ENCODE measurements at regions not wholly inside any gene's neighbourhood (a gene's known extent, or its start where the extent isn't known, plus 50 kb on each side); places are given as distances from the start of the nearest gene placed in this dataset.

DNA sequence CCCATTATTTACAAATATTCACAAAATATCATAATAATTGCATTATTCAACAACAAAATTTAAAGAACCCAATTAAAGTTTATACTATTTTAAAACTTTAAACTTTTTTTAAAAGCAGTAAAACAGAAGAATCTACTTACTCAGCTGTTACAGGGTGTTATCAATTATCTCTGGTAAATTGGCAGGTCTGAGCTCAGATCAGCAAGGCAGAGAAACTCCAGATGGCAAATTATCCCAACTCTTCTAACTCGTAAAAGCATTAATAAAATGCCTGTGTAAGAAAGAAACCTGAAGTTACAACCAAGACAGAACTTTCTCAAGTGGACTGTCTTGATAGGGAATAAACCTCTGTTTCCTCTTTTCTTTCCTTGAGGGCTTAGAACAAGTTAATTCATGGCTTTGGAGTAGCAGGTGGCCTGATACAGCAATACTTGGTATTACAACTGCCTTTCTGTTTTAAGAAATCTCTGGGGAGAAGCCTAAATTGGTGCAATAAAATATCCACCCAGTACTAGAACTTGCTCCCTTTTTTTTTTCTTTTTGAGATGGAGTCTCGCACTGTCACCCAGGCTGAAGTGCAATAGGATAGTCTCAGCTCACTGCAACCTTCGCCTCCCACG lies 275.3 kb upstream of the MKLN1 start:
- TF ChIP-seq TEAD4 (IDR thresholded peaks at IDR 0.05) = no peak
- TF ChIP-seq EGR1 (IDR thresholded peaks at IDR 0.05) = no peak
- TF ChIP-seq, protein P1, sequence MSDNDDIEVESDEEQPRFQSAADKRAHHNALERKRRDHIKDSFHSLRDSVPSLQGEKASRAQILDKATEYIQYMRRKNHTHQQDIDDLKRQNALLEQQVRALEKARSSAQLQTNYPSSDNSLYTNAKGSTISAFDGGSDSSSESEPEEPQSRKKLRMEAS (IDR thresholded peaks at IDR 0.05) = no peak
- no peak for TF ChIP-seq RAD21 (IDR thresholded peaks at IDR 0.05; ENCODE audit: low read depth)
- TF ChIP-seq TCF12 (IDR thresholded peaks at IDR 0.05; ENCODE audit: low read depth) = no peak
- TF ChIP-seq, protein P2, sequence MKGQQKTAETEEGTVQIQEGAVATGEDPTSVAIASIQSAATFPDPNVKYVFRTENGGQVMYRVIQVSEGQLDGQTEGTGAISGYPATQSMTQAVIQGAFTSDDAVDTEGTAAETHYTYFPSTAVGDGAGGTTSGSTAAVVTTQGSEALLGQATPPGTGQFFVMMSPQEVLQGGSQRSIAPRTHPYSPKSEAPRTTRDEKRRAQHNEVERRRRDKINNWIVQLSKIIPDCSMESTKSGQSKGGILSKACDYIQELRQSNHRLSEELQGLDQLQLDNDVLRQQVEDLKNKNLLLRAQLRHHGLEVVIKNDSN (IDR thresholded peaks at IDR 0.05) = no peak

DNA sequence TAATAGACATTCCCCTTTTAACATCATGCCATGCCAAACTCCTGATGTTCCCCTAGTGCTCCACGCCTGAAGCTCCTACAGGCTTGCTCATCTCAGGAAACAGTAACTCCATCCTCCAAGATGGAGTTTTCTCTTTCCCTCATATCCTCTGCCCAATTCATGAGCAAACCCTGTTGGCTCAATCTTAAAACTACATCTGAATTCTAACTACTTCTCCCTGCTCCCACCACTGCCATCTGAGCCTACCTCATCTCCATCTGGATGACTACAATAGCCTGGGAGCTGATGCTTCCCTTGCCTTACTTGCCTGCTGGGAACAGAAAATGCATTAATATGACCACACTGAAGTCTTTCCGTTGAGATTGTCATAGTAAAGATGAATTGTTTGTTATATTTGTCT lies 271.7 kb upstream of the MKLN1 start:
- no peak for TF ChIP-seq NFIC (IDR thresholded peaks at IDR 0.05)
- TF ChIP-seq EGR1 (IDR thresholded peaks at IDR 0.05) = no peak
- TF ChIP-seq, protein P2 (IDR thresholded peaks at IDR 0.05) = no peak
- no peak for TF ChIP-seq CEBPB (IDR thresholded peaks at IDR 0.05)
- no peak for TF ChIP-seq FOXM1 (IDR thresholded peaks at IDR 0.05; ENCODE audit: borderline replicate concordance, low read depth)
- TF ChIP-seq, protein P1 (IDR thresholded peaks at IDR 0.05) = no peak
- TF ChIP-seq TCF12 (IDR thresholded peaks at IDR 0.05; ENCODE audit: low read depth) = no peak

DNA sequence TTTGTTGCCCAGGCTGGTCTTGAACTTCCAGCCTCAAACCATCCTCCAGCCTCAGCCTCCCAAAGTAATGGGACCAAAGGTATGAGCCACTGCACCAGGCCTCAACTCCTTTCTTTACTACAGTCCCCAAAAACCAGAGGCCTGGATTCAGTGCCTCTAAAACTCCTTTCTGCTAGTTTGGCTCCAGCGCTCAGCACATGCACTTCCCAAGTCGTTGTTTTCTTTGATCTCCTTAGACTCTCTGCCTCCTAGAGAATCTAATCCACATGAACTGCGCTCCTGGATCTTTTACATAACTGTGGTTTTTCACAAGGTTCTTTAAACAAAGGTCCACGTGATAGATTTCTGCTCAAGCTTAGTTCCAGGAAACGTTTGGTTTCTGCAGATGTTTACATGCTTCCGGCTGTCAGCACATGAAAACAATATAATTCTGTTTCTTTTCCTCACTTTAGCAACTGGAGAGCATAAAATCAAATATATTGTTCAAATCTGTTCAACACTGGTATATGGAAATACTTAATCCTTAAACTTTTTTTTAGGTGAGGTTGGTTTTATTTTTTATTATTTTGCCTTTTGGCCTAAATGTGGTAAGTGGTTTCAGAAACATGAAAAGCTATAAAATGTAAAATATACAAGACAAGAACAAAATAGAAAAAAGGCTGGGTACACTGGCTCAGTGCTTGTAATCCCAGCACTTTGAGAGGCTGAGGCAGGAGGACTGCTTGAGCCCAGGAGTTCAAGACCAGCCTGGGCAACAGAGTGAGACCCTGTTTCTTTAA lies 270.5 kb upstream of the MKLN1 start:
- TF ChIP-seq ZBTB7A (IDR thresholded peaks at IDR 0.05; ENCODE audit: low read depth) = no peak
- TF ChIP-seq CEBPB (IDR thresholded peaks at IDR 0.05) = no peak
- no peak for TF ChIP-seq NFIC (IDR thresholded peaks at IDR 0.05)
- TF ChIP-seq CREB1 (IDR thresholded peaks at IDR 0.05; ENCODE audit: low read depth) = no peak

DNA sequence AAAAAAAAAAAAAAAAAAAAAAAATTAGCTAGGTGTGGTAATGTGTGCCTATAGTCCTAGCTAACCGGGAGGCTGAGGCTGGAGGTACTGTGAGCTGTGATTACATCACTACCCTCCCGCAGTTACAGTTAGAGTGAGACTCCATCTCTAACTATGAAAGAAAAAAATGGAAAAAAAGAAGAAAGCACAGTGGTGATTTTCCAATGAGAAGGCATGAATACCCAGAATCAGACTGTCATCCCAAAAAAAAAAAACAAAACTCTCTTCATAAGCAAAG lies 269.9 kb upstream of the MKLN1 start:
- TF ChIP-seq CEBPB (IDR thresholded peaks at IDR 0.05) (no peak), TEAD4 (IDR thresholded peaks at IDR 0.05) (no peak)

DNA sequence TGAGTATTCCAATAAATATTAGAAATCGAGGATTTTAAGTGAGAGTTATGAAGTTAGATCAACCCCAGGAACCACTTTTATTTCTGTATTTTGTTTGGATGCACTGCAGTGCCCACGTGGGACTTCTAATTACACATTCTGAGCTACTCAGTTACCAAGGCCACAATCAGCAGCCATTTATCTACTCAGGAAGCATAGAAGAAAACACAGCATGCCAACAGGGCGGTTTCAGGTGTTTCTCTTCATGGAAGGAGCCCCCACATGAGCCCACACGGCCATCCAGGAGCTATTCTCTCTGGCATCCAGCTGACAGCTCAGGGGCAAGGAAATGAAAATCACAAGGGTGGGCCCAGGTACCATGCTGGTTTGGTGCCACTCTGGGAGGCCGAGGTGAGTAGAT lies 266.5 kb upstream of the MKLN1 start:
- TF ChIP-seq, protein P1 (IDR thresholded peaks at IDR 0.05) = no peak
- TF ChIP-seq CREB1 (IDR thresholded peaks at IDR 0.05; ENCODE audit: low read depth) (no peak), EGR1 (IDR thresholded peaks at IDR 0.05) (no peak), CEBPB (IDR thresholded peaks at IDR 0.05) (no peak), TCF12 (IDR thresholded peaks at IDR 0.05; ENCODE audit: low read depth) (no peak), TEAD4 (IDR thresholded peaks at IDR 0.05) (no peak), YY1 (IDR thresholded peaks at IDR 0.05; ENCODE audit: low read depth) (no peak), FOXM1 (IDR thresholded peaks at IDR 0.05; ENCODE audit: borderline replicate concordance, low read depth) (no peak), RAD21 (IDR thresholded peaks at IDR 0.05; ENCODE audit: low read depth) (no peak), ZBTB7A (IDR thresholded peaks at IDR 0.05; ENCODE audit: low read depth) (no peak), NFIC (IDR thresholded peaks at IDR 0.05) (no peak), TAF1 (IDR thresholded peaks at IDR 0.05; ENCODE audit: low read depth) (no peak), EP300 (IDR thresholded peaks at IDR 0.05; ENCODE audit: borderline replicate concordance) (no peak)
- TF ChIP-seq, protein P2 (IDR thresholded peaks at IDR 0.05) = no peak
- TF ChIP-seq, protein P3, sequence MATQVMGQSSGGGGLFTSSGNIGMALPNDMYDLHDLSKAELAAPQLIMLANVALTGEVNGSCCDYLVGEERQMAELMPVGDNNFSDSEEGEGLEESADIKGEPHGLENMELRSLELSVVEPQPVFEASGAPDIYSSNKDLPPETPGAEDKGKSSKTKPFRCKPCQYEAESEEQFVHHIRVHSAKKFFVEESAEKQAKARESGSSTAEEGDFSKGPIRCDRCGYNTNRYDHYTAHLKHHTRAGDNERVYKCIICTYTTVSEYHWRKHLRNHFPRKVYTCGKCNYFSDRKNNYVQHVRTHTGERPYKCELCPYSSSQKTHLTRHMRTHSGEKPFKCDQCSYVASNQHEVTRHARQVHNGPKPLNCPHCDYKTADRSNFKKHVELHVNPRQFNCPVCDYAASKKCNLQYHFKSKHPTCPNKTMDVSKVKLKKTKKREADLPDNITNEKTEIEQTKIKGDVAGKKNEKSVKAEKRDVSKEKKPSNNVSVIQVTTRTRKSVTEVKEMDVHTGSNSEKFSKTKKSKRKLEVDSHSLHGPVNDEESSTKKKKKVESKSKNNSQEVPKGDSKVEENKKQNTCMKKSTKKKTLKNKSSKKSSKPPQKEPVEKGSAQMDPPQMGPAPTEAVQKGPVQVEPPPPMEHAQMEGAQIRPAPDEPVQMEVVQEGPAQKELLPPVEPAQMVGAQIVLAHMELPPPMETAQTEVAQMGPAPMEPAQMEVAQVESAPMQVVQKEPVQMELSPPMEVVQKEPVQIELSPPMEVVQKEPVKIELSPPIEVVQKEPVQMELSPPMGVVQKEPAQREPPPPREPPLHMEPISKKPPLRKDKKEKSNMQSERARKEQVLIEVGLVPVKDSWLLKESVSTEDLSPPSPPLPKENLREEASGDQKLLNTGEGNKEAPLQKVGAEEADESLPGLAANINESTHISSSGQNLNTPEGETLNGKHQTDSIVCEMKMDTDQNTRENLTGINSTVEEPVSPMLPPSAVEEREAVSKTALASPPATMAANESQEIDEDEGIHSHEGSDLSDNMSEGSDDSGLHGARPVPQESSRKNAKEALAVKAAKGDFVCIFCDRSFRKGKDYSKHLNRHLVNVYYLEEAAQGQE (IDR thresholded peaks at IDR 0.05; ENCODE audit: low read depth) = no peak

DNA sequence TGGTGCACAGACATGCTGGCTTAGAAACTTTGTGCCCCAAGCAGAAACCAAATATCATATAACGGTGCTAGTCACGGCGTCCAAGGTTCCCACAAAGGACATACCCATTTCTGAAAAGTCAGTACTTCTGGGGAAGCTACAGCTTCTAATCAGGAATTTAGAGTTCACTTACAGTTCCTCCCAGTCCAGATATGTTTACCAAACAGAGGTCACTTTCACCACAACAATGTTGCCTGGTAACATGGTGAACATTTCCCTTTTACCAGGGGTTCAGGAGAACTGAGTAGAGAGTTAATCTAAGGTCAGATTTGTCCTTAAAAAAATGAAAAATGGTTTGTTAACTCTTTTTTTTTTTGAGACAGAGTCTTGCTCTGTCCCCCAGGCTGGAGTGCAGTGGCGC lies 265.9 kb upstream of the MKLN1 start:
- TF ChIP-seq TAF1 (IDR thresholded peaks at IDR 0.05; ENCODE audit: low read depth) = no peak
- TF ChIP-seq CEBPB (IDR thresholded peaks at IDR 0.05) = no peak
- TF ChIP-seq, protein P2 (IDR thresholded peaks at IDR 0.05) = no peak
- no peak for TF ChIP-seq EP300 (IDR thresholded peaks at IDR 0.05; ENCODE audit: borderline replicate concordance)
- no peak for TF ChIP-seq FOXM1 (IDR thresholded peaks at IDR 0.05; ENCODE audit: borderline replicate concordance, low read depth)
- no peak for TF ChIP-seq YY1 (IDR thresholded peaks at IDR 0.05; ENCODE audit: low read depth)
- TF ChIP-seq, protein P3 (IDR thresholded peaks at IDR 0.05; ENCODE audit: low read depth) = no peak
- no peak for TF ChIP-seq TEAD4 (IDR thresholded peaks at IDR 0.05)
- no peak for TF ChIP-seq NFIC (IDR thresholded peaks at IDR 0.05)
- no peak for TF ChIP-seq CREB1 (IDR thresholded peaks at IDR 0.05; ENCODE audit: low read depth)
- TF ChIP-seq EGR1 (IDR thresholded peaks at IDR 0.05) = no peak
- TF ChIP-seq, protein P1 (IDR thresholded peaks at IDR 0.05) = no peak
- no peak for TF ChIP-seq TCF12 (IDR thresholded peaks at IDR 0.05; ENCODE audit: low read depth)
- no peak for TF ChIP-seq ZBTB7A (IDR thresholded peaks at IDR 0.05; ENCODE audit: low read depth)
- TF ChIP-seq RAD21 (IDR thresholded peaks at IDR 0.05; ENCODE audit: low read depth) = no peak

All from Ishikawa (cell line).